ENCODE measurements at regions not wholly inside any gene's neighbourhood (a gene's known extent, or its start where the extent isn't known, plus 50 kb on each side); places are given as distances from the start of the nearest gene placed in this dataset.

- TF ChIP-seq RERE (CRISPR knock-in tag; IDR thresholded peaks at IDR 0.05; ENCODE audit: low read depth) (peak; percentile 56; the same call in 1 of the 2 replicates), SCMH1 (CRISPR knock-in tag; IDR thresholded peaks at IDR 0.05; ENCODE audit: borderline replicate concordance) (no peak), HMG20B (CRISPR knock-in tag; conservative IDR thresholded peaks at IDR 0.05) (no peak), MTF1 (CRISPR knock-in tag; IDR thresholded peaks at IDR 0.05) (no peak), CBX1 (IDR thresholded peaks at IDR 0.05; ENCODE audit: low read depth) (peak; percentile 24), ZNF639 (CRISPR knock-in tag; conservative IDR thresholded peaks at IDR 0.05) (no peak), ZNF24 (IDR thresholded peaks at IDR 0.05) (no peak), RFXANK (CRISPR knock-in tag; IDR thresholded peaks at IDR 0.05) (no peak), ADNP (CRISPR knock-in tag; IDR thresholded peaks at IDR 0.05) (no peak), BRF2 (CRISPR knock-in tag; IDR thresholded peaks at IDR 0.05) (no peak), ZNF441 (CRISPR knock-in tag; IDR thresholded peaks at IDR 0.05; ENCODE audit: borderline replicate concordance) (no peak; the same call in 1 of the 2 replicates), ZNF616 (CRISPR knock-in tag; IDR thresholded peaks at IDR 0.05; ENCODE audit: low read depth) (no peak), NONO (IDR thresholded peaks at IDR 0.05) (no peak), NONO (CRISPR knock-in tag; conservative IDR thresholded peaks at IDR 0.05) (no peak), MIER3 (CRISPR knock-in tag; IDR thresholded peaks at IDR 0.05; ENCODE audit: borderline replicate concordance) (peak; percentile 82; the same call in 1 of the 2 replicates), FOXM1 (CRISPR knock-in tag; IDR thresholded peaks at IDR 0.05) (no peak), ZNF337 (CRISPR knock-in tag; IDR thresholded peaks at IDR 0.05; ENCODE audit: borderline replicate concordance, low read depth) (no peak; the same call in 1 of the 2 replicates), CERS6 (CRISPR knock-in tag; IDR thresholded peaks at IDR 0.05) (no peak), KDM5A (IDR thresholded peaks at IDR 0.05; ENCODE audit: borderline replicate concordance, low read length) (no peak), ETS1 (CRISPR knock-in tag; IDR thresholded peaks at IDR 0.05) (0 out of 2 replicates have a peak, but pooled peaks have one; percentile 24), FOXK2 (IDR thresholded peaks at IDR 0.05) (no peak)
Measured at GRCh38 chr17:17416400-17417360, 60.1 kb upstream of the MED9 start (continued).
